AG08396 (cell line): ENCODE measurements at regions not wholly inside any gene's neighbourhood (a gene's known extent, or its start where the extent isn't known, plus 50 kb on each side); places are given as distances from the start of the nearest gene placed in this dataset.

ENCODE experiments used
- DNase-seq: peaks from one replicate; pipeline ENCODE4 v3.0.0; 2012; ENCODE audit warnings: low spot score, mixed read lengths

DNA sequence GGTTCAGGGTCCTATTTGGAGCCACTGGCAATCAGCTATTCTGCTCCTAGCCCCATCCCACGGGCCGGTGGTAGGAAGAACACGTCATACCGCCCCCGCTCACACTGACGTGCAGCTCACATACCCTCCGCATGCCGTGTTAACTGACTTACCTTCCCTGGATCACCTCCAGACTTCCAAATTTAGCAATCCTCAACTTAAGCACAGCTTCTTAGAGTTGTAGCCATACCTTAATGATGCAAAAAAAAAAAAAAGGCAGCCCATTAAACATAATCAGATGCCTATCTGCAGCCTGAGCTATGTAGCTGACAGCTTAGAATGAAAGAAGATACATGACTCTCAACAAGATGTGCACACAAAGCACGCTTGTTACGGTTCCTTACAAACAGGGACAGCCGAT is 93.0 kb downstream of the IRX2 start:
- DNase-seq, result no peak

DNA sequence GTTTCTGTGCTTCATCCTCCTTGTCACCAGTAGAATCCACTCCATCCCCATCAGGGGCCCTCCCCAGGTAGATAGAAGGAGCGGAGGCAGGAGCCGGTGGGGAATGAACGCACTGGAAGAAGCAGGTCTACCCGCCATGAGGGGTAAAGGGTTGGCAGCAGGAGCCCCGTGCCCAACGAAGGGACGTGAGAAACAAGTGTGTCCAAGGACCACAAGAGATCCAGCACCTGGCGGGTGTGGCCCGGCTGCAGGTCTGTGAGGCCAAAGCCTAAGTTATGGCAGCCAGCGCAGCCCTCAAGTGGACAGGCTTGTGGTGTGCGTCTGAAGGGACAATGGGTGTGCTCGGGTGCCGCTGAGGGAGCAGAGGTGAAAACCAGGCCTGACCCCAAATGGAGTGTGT is 94.3 kb downstream of the IRX2 start:
- DNase-seq, result no peak

DNA sequence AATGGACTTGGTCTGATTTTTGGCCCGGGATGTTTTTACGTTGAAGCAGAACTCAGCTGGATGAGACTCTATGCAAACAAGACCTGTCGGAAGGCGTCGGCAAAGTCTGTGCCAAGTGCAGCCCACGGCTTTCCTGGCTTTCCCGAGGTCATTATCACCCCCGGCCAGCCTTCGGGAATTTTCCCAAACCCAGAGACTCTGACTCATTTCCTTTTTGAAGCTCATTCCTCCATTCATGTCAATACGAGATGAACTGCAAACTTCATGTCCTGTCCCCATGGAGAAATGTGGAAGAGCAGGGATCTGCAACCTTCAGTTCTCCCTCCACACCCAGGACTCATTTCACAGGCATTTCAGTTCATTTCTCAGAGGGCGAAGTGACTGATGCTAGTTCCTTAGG is 95.3 kb downstream of the IRX2 start:
- no peak for DNase-seq

DNA sequence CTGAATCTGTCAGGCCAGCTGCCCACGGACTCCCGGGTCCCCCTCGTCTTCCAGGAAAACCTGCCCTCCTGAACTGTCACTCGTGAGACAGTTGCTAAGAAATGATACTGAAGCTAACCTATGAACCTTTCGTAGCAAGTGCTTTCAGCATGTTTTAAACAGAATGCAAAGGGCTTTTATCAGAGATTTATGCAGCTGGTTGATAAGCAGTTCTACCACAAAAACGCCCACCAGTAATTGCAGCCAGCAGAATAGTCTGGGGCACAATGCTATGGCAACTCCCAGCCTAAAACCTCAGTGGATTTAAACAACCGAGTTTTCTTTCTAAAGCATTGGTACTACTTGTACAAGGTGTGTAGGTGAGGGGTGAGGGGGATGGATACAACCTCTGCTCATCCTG is 97.5 kb downstream of the IRX2 start:
- DNase-seq, result no peak

DNA sequence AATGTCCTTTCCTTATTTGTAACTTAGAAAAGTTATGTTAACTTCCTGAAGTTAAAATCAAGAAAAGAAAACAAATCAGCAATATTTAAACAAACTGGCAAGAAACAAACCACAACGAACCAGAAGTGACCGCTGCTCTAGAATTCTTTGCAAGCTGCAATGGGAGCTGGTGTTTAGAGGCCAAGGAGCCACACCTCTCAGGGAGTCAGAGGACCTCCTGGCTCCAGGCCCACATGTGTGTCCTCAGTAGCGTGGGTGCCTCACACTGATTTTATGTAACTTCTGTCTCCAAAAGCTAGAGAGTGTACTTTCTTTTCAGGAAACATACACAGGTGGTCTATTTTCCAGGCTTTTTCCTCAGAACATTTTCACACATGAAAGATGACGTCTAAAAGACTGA is 100.4 kb downstream of the IRX2 start:
- no peak for DNase-seq

DNA sequence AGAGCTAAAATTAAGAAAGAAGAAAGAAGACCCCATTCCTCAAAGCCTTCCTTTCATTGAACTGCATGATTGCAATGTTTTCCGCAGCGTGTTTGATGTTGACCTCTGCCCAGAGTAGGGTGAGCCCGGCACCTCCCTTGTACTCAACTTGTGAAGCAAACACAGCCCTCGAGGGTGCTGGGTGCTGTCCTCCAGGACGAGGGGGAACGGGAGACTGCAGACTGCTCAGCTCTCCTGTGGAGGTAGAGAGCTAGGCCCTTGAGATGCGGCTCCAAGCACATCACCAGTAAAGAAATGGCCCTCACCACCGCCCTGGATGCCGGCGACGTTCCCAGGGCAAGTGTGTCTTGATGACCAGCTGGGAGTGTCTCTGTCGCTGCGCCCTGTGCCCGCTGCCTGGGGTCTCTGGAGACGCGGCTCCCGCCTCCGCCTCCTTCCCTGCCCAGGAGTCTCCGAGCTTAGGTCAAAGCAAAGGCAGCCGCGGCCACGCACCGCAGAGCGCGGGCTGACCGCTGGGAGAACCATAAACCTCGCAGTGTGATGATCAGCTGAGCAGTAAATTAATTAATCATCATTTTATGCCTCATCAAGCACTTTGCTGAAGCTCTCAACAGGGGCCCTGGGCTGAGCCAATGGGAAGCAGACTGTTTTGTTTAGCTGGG is 108.7 kb downstream of the IRX2 start:
- DNase-seq, result no peak

DNA sequence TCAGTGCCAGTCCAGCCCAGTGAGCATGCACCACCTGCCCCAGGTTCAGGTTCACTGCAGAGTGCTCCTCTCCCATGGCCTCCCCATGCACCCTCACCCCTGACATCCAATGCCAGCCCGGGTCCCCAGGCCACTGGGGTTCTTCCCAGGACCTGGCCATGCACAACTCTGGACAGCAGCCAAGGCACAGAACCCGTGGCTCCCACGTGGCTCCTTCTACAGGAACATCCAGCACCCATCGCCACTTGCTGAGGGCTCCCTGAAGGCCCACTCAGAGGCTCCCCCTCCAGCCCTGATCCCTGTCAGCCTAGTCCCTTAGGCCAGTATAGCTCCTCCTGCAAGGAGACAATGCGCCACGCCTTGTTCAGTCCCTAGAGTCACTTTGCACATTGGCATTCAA is 110.8 kb downstream of the IRX2 start:
- no peak for DNase-seq

DNA sequence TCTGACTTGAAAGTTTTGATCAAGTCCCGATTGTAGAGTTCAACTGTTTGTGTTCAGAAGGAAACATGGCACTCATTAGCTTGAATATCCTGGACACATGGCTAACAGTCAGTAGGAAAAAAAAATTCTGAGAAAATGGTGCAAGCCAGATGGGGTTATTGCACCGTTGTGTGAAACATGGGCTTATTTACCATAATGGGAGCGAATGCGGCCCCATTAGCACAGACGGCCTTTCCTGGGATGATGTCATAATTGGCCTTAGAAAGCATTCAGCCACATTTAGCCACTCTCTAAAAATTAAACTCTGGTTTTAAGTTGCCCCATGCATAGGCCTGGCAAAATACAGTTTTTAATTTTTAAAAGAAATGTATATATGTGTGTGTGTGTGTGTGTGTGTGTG is 112.1 kb downstream of the IRX2 start:
- no peak for DNase-seq

DNA sequence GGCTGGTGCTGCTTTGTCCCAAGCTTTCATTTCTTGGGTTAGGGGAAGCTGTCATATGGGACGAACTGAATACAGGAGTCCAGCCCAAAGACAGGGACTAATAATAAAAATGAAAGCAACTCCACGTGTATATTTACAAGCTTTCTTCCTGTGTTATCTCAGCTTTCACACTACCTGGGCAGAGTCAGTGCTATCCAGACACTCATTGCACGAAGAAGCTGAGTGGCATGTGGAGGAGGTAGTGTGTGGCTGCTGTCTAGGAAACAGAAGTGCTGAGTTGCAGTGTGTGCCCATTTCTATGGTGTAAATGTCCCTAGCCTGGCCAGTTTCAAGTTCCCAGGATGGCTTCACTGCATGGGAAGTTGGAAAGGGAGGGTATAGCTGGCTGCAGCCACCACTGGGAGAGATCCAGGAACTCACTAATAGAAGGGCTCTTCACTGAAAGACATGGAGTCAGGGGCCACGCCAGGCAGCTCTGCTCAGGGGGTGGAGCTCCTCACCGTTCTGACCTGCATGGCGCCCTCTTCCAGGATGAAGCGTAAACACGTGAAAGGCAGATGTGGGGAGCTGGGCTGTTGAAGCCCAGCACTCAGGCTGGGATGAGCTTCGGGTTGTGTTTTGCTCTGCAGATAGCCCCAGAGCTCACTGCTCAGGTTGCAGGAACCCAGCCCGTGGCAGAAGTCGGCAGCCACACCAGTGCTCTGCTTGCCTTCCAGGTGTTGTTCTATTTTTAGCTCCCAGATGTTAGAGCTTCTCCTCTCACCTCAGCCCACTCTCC is 116.9 kb downstream of the IRX2 start:
- DNase-seq, result no peak

DNA sequence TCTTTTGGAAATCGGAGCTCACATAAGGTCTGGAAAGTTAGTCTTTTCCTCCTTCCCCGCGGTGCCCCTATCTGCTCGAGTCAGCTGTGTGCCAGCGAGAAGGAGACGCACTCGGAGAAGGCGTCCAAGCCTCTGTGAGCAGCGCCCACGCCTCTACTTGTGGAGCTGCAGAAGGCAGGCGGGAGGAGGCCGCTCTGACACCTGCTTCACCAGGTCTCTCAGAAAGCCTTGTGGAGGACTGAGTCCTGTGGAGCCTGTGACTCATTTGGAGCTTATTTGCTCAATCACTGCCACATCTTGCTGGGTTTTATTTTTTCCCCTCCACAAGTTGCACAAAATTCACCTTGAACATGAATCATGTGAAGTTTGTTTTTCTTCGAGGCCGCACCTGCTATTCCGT is 117.5 kb downstream of the IRX2 start:
- no peak for DNase-seq

DNA sequence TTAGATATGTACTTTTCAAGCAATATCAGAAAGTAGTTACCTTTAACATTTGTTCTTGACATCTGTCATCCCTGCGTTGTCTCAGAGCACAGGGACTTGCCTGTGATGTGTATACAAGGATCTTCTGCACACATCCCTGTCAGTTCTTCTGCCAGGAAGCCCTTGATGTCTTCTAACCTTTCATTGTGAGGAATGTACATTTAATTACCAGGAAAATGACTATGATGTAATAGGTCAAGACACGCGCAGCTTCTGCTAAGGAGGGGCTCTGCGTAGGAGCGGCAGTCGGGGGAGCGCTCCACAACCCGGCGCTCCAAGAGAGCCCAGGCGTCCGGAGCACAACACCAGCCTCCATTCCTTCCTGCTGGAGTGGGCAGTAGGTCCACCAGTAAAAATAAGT is 119.7 kb downstream of the IRX2 start:
- no peak for DNase-seq

DNA sequence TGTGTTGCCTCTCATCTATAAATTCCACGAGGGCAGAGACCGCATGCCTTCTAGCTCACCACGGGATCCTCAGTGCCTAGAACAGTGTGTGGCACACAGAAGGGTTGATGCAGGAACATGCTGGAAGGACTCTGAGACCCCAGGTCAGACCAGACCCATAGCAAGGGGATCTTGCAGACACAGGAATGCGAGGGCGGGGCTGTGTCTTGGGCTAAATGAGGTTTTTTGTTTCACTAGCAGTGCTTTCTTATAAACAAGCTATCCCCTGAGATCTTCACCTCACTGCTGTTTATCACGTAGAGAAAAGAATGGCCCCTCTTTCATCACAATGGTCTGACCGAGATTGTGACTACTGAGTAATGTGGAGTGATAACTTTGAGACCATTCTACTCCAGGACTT is 122.4 kb downstream of the IRX2 start:
- DNase-seq, result no peak

DNA sequence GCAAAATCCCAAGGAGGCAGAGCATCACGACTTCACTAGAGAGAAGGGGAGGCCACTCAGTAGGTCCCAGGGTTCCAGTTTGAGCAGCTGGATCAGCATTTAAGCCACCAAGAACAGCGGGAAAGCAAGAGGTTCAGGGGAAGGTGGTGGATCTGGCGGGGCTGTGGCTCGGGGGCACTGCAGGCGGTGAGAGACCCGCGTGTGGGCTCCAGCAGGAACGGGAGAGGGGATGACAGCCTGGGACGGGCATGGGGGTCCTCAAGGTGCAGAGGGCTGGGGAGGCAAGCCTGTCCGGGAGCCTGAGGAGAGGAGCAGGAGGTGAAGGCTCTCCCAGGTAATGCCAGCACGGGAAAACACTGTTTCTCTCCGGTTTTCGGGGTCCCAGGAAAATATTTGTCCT is 123.6 kb downstream of the IRX2 start:
- DNase-seq, result no peak

DNA sequence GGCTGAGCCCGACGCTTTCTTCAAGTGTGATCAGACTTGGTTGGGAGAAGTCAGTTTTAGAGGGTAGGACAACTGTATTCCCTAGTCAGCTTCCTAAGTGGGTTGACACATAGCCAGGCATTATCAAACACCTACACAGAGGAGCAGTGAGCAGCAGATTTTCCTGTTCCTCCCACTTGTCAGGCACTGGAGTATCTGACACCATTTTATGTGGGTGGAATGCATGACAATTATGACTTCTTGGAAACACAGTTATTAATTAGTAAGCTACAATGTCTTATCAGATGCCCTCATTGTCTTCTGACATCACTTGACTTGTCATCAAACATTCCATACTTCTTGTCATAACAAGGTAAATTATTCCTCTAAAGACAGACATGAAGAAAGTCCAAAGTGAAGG is 124.9 kb downstream of the IRX2 start:
- no peak for DNase-seq

DNA sequence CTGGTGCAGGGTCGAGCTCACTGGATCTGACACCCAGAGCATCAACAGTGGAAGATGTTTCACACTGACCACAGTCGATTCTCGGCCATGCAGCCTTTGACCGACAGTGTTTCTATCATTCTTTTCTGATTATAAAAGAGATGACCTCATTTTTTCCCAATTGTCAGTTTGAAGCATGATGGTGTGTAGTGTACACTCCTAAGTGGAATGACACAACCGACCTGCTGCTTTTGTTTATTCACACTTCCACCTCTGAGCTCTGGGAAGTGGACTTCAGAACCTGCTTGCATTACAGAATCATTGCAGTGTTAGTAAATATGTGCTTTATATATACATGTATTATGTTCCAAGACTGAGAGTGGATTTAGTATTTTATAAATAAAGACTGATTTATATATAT is 128.6 kb downstream of the IRX2 start:
- no peak for DNase-seq

DNA sequence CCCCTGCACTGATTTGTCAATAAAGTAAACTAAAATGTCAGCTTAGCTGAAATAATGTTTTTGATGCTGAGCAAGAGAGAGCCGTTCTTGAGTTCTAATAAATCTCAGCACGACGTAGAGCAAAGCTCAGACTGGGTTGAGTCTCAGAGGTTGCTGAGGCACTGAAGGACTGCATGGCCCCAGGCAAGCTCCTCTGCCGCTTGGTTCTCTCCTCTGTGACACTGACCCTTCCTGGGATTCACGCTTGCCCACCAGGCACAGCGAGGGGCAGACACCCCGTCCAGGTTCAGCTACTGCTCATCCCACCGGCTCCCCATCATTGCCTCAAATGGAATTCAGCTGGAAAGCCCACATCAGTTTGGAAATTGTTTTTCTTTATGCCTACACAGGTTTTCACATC is 129.8 kb downstream of the IRX2 start:
- DNase-seq, result no peak

DNA sequence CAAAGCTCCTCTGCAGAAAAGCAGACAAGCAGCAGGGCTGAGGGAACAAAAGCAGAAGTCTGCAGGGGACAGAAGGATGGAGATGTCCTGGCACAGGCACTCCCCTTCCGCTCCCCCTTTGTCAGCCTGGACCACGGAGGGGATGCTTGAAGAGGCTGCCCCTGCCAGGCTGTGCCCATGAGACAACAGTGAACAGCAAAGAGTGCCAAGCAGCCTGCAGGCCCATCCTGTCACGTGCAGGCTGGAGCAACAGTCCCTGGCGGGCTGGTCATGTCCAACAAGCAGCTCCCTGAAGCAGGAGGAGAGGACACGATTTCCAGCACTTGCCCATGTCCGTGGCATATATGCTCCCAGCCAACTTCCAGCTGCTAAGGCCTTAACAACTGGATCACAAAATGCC is 132.3 kb downstream of the IRX2 start:
- DNase-seq, result no peak

DNA sequence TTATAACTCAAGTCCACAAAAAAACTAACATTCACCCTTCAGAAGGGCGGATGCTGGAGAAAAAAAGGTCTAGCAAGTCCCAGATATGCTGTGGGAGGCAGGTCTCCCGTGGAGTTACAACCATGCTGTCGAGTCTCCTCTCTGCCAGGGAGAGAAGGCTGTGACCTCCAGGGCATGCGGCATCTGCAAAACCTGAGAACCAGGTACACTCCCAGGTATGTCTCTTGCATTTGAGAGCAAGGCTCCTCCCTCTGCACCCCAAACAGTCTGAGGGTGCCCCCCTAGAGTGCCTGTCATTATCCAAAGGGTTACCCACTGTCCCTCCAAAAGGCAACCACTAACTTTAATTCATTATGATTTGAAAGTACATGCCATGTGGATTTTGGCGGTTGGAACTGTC is 134.0 kb downstream of the IRX2 start:
- DNase-seq, result no peak

DNA sequence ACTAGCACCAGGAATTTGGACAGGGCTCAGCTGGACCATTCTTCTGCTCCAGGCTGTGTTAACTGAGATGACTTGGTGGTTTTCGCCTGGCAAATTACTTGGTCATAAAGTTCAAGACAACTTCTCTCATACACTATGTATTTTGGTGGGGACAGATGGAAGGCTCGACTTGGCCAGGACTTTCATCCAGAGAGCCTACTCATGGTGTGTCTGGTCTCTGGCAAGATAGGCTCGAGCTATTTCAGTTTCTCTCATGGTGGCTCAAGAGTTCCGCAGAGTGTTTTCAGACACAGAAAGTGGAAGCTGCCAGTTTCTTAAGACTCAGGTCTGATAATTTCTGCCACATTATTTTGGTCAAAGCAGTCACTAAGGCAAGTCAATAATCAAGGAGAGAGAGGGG is 135.6 kb downstream of the IRX2 start:
- no peak for DNase-seq

DNA sequence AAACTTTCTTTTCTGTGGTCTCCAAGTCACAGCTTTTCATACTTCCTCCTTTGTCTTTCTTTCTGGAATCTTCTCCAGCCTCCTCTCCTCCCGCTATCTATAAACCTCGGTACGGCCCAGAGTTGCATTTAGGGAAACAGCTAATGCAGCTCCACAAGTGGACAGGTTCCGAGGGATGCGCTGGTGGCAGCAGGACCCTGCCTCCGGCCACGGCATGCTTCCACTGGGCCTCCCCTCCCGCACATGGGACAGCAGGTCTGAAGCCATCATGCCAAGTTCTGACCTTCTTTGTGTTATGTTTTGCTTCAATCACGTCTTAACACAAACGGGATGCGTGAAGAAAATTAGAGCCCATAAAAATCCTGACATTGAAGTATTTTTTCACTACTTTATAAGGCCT is 136.9 kb downstream of the IRX2 start:
- DNase-seq, result no peak

DNA sequence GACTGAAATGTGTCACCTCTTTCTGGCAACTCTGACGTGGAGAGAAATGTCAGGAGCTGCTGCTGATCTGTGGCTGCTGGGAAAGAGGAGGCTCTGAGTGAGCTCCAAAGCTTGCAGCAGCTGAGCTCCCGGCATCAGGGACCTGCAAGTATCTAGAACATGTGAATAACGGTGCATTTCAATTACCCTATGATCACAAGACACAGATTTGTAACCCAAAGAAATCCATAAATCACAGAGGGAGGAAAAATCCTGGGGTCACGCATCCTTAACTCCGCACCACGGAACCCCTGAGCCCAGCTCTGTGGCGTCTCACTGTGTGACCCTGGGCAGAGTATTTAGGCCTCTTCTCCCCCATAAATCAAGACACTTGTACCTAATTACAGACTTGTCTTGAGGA is 139.8 kb downstream of the IRX2 start:
- DNase-seq, result no peak

DNA sequence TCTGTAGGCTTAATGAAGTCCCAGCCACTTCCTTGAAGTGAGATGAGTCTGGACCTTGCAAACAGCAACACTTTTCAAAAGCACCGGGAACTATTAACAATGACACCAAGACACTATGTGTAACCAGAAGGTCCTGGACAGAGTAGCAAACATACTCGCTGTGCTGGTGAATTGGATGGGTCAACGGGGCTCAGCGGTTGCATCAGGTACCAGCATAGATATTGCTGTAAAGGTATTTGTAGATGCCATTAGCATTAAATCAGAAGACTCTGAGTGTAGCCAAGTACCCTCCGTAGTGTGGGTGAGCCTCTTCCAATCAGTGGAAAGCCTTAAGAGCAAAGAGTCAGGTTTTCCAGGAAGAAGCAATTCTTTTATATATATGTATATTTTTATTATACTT is 140.5 kb downstream of the IRX2 start:
- DNase-seq, result no peak

DNA sequence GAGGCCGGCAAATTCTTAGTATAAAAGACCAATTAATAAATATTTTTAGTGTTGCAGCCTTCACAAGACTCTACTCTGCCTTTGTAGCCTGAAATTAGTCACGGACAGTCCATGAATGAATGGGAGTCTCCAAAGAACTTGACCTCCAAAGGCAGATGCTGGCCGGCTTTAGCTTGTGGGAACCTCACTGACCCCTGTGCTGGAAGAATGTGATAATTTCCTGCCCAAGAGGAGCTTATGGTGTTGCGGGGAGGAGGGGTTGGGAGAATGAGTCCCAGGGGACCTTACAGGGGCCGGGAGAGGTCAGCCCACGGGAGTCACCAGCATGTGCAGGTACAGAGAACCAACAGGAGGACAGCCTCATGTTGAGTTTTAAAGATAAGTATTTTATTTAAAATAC is 143.1 kb downstream of the IRX2 start:
- no peak for DNase-seq

DNA sequence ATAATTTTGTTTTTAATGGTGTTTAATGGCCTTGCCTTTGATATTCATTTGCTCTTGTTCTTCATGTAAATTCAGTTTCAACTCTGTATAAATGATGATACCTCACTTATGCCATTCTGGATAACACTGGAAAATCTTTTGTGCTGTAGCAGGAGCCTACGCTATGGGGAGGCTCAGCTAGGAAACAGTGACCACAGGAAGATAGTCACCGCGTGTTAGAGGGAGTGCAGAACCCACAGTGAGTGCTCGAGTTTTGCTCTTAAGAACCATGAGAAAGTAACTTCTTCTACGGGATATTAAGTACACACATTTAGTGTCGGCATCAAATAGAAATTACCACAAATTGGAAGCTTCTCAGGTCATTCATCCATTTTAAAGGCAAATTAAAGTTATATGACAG is 143.9 kb downstream of the IRX2 start:
- no peak for DNase-seq
